CD4-positive, alpha-beta T cell (primary cell): ENCODE measurements at regions not wholly inside any gene's neighbourhood (a gene's known extent, or its start where the extent isn't known, plus 50 kb on each side); places are given as distances from the start of the nearest gene placed in this dataset.

Experiments used
- ATAC-seq: fragments of 200-7000 bp; cut with Tn5 transposase; one replicate; pipeline ENCODE4 v1.10.0; 2022; ENCODE audit warnings: mild to moderate bottlenecking; ENCODE audit not compliant: poor library complexity
- CTCF ChIA-PET: fragments of 350-600 bp; sonication (Branson Sonifier 250); formaldehyde crosslinking; loops from one replicate; lab custom pipeline; 2021; ENCODE audit warnings: antibody characterized with exemption, inconsistent platforms; lab: Charles Lee
- POLR2A ChIA-PET: fragments of 350-600 bp; sonication (Branson Sonifier 250); formaldehyde crosslinking; loops from one replicate; lab custom pipeline; 2021; ENCODE audit warnings: antibody characterized with exemption, inconsistent platforms; lab: Charles Lee
- DNase-seq, 14 experiments: peaks; one replicate each; pipeline ENCODE4 v3.0.0-alpha.2; 2013 to 2020; ENCODE audit warnings: mixed read lengths in 2 of 14
- H3K27ac ChIP-seq, 2 donors: one replicate each; pipeline versions ENCODE4 v1.5.1 to v1.7.0; 2013; ENCODE audit warnings: low read length in 2 of 2, low read depth in 1 of 2, mild to moderate bottlenecking in 1 of 2
- H3K27me3 ChIP-seq, 2 experiments: 1 replicate in 1 of 2; 2 replicates in 1 of 2; pipeline versions ENCODE4 v1.6.1 to v1.7.0; 2013; ENCODE audit warnings: low read length in 2 of 2, control low read depth in 1 of 2, mild to moderate bottlenecking in 1 of 2, moderate library complexity in 1 of 2; ENCODE audit not compliant: insufficient read depth in 2 of 2, control insufficient read depth in 1 of 2
- H3K36me3 ChIP-seq: one replicate; pipeline ENCODE4 v1.6.1; 2013; ENCODE audit warnings: low read length, control low read depth; ENCODE audit not compliant: insufficient read depth
- H3K4me1 ChIP-seq: one replicate; pipeline ENCODE4 v1.6.1; 2013; ENCODE audit warnings: low read length, control low read depth; ENCODE audit not compliant: insufficient read depth
- H3K4me3 ChIP-seq: one replicate; pipeline ENCODE4 v1.5.1; 2013; ENCODE audit warnings: mild to moderate bottlenecking, low read length, moderate library complexity
- H3K9me3 ChIP-seq, 2 experiments: 1 replicate in 1 of 2; 2 replicates in 1 of 2; pipeline versions ENCODE4 v1.6.1 to v1.7.0; 2013; ENCODE audit warnings: low read length in 2 of 2, mild to moderate bottlenecking in 2 of 2, control low read depth in 1 of 2, moderate library complexity in 1 of 2; ENCODE audit not compliant: control insufficient read depth in 1 of 2, insufficient read depth in 1 of 2
- H3K27ac Mint-ChIP-seq: one replicate; pipeline ENCODE4 v1.8.0; 2020; ENCODE audit warnings: mixed read lengths
- H3K27me3 Mint-ChIP-seq: one replicate; pipeline ENCODE4 v1.8.0; 2021; ENCODE audit warnings: mixed read lengths
- H3K36me3 Mint-ChIP-seq: one replicate; pipeline ENCODE4 v1.8.0; 2021; ENCODE audit warnings: low read depth, mixed read lengths
- H3K4me1 Mint-ChIP-seq: one replicate; pipeline ENCODE4 v1.8.0; 2021; ENCODE audit warnings: low read depth, mixed read lengths
- H3K4me3 Mint-ChIP-seq: one replicate; pipeline ENCODE4 v1.8.0; 2020; ENCODE audit warnings: mild to moderate bottlenecking, mixed read lengths
- H3K9me3 Mint-ChIP-seq: one replicate; pipeline ENCODE4 v1.8.0; 2020; ENCODE audit warnings: mixed read lengths
- intact Hi-C, 2 experiments: fragments of 100-400 bp; cut with DNase I in 1 of 2; cut with micrococcal nuclease in 1 of 2; formaldehyde crosslinking; loops; one replicate each; pipeline versions ENCODE4 v1.15.1 to v1.9.0; 2023 to 2025; cut with DNase I, micrococcal nuclease
- TF ChIP-seq, protein P1 (sequence below): fragments of 200-600 bp; IDR thresholded peaks from one replicate; pipeline ENCODE4 v1.8.0; 2022; ENCODE audit warnings: antibody characterized with exemption, mild to moderate bottlenecking

DNA sequence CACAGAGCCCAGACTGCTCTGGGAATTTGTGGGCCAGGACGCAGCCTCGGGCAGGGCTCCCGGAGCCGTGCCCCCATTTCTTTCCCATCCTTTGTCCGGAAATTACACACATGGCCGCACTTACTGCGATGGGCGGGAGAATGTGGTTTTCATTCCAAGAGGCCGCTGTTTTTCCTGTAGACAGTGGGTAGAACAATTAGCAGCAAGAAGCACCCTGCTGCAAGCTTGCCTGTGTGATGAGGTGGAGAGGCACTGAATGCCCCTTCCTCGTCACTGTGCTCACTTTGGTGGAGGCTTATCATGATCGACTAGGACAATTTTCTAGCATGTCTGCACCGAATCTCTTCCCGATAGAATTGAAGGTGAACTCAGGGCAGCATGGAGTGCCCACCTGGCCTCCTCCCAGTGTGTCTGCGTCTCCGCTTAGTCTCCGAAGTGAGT is 102.8 kb downstream of the DACT2 start:
- ATAC-seq = no peak
- no peaks in the 10 kb centered on the region for H3K27me3 ChIP-seq
- peaks cover 5% of the 10 kb centered on the region for H3K27me3 Mint-ChIP-seq
- H3K9me3 Mint-ChIP-seq = no peaks in the 10 kb centered on the region
- H3K36me3 Mint-ChIP-seq = no peaks in the 10 kb centered on the region
- no peak overlapping the region for H3K27ac Mint-ChIP-seq
- no peak overlapping the region for H3K4me3 Mint-ChIP-seq
- H3K4me1 ChIP-seq = no peaks in the 10 kb centered on the region
- TF ChIP-seq, protein P1, sequence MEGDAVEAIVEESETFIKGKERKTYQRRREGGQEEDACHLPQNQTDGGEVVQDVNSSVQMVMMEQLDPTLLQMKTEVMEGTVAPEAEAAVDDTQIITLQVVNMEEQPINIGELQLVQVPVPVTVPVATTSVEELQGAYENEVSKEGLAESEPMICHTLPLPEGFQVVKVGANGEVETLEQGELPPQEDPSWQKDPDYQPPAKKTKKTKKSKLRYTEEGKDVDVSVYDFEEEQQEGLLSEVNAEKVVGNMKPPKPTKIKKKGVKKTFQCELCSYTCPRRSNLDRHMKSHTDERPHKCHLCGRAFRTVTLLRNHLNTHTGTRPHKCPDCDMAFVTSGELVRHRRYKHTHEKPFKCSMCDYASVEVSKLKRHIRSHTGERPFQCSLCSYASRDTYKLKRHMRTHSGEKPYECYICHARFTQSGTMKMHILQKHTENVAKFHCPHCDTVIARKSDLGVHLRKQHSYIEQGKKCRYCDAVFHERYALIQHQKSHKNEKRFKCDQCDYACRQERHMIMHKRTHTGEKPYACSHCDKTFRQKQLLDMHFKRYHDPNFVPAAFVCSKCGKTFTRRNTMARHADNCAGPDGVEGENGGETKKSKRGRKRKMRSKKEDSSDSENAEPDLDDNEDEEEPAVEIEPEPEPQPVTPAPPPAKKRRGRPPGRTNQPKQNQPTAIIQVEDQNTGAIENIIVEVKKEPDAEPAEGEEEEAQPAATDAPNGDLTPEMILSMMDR = no peak
- H3K9me3 ChIP-seq = peaks cover 0 to 26% of the 10 kb centered on the region in 2 experiments
- intact Hi-C loops = no loop called here
- no peaks in the 10 kb centered on the region for H3K4me1 Mint-ChIP-seq
- no peak overlapping the region for H3K4me3 ChIP-seq
- no peaks in the 10 kb centered on the region for H3K36me3 ChIP-seq
- ChIA-PET POLR2A (no interaction called here), CTCF (no interaction called here)
- no peak overlapping the region for H3K27ac ChIP-seq
- no peak for DNase-seq

DNA sequence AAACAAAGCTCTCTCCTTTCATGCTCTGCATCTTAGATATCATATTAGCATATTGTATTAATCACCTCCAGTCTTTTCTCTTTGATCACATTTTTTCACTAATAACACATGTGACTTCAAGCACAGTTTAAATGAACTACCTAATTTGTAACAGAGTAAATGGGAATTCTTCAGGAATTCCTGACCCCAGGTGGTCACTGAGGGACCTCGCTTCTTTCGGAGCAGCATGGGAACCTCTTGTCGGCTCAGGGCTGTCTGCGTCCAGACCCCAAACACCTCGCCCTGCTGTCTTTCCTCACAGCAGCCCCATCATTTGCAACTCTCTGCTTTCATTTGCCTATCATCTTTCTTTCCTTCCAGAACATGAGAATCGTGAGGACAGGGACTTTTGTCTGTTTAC is 103.5 kb downstream of the DACT2 start:
- no peak for ATAC-seq
- TF ChIP-seq, protein P1 = no peak
- no peak overlapping the region for H3K4me3 ChIP-seq
- no peak overlapping the region for H3K27ac Mint-ChIP-seq
- DNase-seq = no peak
- H3K4me1 Mint-ChIP-seq = no peaks in the 10 kb centered on the region
- peaks cover 0 to 24% of the 10 kb centered on the region in 2 experiments for H3K9me3 ChIP-seq
- H3K9me3 Mint-ChIP-seq = no peaks in the 10 kb centered on the region
- ChIA-PET POLR2A (no interaction called here), CTCF (no interaction called here)
- no peak overlapping the region for H3K4me3 Mint-ChIP-seq
- no peaks in the 10 kb centered on the region for H3K36me3 ChIP-seq
- H3K27me3 ChIP-seq = no peaks in the 10 kb centered on the region
- no peak overlapping the region for H3K27ac ChIP-seq
- H3K36me3 Mint-ChIP-seq = no peaks in the 10 kb centered on the region
- no peaks in the 10 kb centered on the region for H3K4me1 ChIP-seq
- intact Hi-C loops = no loop called here
- peaks cover 4% of the 10 kb centered on the region for H3K27me3 Mint-ChIP-seq

DNA sequence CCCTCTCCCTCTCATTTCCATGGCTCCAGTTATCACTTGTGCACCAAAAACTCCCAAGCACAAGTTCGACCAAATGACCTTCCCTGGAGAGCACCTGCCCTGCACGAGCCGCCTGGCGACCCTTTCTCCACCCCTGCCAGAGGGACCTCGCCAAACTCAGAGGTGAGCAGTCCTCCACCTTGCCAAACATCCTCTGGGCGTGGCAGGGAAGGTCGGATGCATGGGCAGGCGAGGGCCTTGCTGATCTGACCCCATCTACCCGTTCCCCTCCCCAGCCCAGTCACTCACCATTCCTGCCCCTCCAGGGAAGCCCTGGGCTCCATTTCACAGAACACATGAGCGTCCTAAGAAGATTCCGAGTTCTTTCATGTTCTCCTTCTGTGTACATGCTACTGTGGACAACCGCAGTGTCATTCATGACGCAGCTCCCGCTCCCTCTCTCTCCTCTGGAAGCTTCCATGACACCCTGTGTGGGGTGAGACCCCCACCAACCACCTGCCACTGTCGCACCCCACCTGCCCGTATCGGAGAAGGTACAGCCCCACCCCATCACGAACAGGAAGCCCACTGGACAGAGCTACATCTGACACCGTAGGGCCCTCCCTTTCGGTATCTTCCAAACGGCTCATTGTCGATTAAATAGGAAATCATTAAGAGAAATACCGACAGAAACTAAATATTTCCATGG is 104.3 kb downstream of the DACT2 start:
- peaks cover 0 to 32% of the 10 kb centered on the region in 2 experiments for H3K9me3 ChIP-seq
- Mint-ChIP-seq H3K27me3 (no peaks in the 10 kb centered on the region), H3K9me3 (no peaks in the 10 kb centered on the region), H3K27ac (no peak overlapping the region), H3K36me3 (no peaks in the 10 kb centered on the region), H3K4me1 (no peaks in the 10 kb centered on the region), H3K4me3 (no peak overlapping the region)
- no peak for ATAC-seq
- no peak overlapping the region for H3K27ac ChIP-seq
- intact Hi-C loops = no loop called here
- ChIA-PET CTCF (no interaction called here), POLR2A (no interaction called here)
- H3K36me3 ChIP-seq = no peaks in the 10 kb centered on the region
- H3K27me3 ChIP-seq = no peaks in the 10 kb centered on the region
- DNase-seq = no peak
- TF ChIP-seq, protein P1 = no peak
- H3K4me1 ChIP-seq = no peaks in the 10 kb centered on the region
- no peak overlapping the region for H3K4me3 ChIP-seq
